GM18502 (cell line): ENCODE measurements at regions not wholly inside any gene's neighbourhood (a gene's known extent, or its start where the extent isn't known, plus 50 kb on each side); places are given as distances from the start of the nearest gene placed in this dataset.

Experiments
- ATAC-seq: cut with Tn5 transposase; IDR thresholded peaks from one replicate; pipeline ENCODE4 v1.9.1; 2021; ENCODE audit warnings: mild to moderate bottlenecking; ENCODE audit not compliant: unreplicated experiment, poor library complexity

DNA sequence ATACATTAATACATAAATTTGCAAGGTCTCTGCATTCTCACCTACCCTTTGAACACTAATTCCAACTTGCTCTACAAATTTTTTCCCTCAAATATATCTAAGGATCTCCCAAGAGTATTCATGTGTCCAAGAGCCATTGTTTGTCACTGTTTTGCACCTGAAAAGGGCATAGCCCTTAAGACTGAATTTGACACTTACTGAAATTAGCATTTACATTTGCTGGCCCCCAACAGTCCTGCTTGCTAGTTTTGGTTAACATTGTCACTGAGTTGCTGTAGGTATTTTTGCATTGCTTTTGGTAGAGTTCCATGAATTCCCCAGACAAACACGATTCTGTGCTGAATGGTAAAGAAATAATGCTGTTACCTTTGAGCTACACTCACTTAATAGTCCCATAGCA lies 57.3 kb downstream of the KCNA4 start:
- ATAC-seq, result no peak

DNA sequence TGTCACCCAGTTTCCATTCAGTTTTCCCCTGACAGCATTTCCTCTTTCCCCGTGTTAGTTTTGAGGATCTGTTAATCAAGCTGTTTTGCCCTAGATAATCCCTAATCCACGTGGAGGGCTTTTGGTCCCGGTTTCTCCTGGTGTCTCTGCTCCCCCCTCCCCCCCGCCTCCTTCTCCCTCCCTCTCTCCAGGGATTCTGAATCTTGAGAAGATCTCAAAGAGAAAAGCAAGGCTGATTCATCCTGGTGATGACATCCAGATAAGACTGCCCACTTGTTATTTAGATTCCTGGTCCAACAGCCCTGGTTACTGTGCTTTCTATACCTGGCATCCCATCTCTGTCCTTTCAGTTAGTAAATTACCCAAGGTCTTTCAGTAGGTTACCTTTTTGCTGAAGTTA lies 59.4 kb downstream of the KCNA4 start:
- ATAC-seq, result no peak

DNA sequence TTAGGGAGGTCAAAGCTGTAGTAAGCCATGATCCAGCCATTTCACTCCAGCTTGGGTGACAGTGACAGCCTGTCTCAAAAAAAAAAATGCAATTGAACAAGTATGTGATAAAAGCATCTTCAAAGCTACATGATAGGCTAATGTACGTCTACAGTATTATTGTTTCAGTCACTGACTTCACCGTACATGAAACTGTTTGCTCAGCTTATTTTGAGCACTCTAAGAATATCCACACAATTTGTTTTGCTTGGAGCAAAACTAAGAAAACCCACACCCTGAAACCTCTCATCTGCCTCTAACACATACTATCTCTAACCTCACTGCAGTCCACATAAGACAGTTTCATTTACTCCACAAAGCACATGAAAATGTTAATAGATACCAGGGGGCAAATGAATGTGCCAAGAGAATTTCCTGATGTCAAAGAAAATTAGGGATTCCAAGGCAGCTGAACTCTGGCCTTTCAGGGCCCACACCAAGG lies 60.7 kb downstream of the KCNA4 start:
- ATAC-seq, result no peak

DNA sequence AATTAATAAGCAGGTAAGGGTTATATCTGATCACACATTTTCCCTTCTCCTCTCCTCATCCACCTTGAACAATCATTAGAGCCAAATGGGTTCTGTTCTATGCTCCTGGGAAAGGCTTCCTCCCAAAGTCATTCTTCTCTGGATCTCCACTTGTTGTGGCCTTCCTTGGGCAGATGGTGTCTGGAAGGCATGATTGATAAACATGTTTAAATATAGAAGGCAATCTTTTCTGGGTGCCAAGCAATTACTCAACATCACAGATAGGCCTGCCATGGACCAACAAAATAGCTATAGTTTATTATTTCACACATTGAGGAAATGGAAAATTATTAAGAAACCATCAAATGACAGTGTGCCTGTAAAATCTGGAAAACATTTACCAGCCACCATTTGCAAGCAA lies 73.5 kb downstream of the KCNA4 start:
- no peak for ATAC-seq

DNA sequence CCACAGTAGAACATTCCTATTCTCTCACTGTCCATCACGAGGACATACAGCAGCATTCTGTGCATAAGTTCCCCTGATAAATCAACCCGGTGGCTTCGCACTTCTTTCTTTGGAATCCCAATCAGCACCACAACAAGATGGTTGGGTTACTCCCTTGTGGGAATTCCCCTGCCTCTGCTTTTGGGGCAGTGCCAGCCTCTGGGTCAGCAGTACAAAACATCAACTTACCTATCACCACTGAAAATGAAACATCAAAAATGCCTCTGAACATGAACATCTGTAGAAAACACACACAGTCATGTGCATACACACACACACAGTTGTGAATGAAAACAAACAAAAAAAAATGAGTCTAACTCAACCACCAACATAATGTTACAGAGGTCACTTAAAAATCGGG lies 79.3 kb downstream of the KCNA4 start:
- ATAC-seq, result no peak

DNA sequence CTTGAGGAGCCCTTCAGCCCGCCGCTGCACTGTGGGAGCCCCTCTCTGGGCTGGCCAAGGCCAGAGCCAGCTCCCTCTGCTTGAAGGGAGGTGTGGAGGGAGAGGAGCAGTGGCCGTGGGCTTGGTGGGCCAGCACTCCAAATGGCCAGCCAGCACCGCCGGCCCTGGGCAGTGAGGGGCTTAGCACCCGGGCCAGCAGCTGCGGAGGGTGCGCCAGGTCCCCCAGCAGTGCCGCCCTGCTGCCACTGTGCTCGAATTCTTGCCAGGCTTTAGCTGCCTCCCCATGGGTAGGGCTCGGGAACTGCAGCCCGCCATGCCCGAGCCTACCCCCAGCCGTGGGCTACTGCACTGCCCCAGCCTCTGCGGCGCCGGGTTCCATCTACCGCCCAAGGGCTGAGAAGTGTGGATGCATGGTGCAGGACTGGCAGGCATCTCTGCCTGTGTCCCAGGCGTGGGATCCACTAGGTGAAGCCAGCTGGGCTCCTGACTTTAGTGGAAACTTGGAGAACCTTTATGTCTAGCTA lies 82.7 kb downstream of the KCNA4 start:
- ATAC-seq, result no peak

DNA sequence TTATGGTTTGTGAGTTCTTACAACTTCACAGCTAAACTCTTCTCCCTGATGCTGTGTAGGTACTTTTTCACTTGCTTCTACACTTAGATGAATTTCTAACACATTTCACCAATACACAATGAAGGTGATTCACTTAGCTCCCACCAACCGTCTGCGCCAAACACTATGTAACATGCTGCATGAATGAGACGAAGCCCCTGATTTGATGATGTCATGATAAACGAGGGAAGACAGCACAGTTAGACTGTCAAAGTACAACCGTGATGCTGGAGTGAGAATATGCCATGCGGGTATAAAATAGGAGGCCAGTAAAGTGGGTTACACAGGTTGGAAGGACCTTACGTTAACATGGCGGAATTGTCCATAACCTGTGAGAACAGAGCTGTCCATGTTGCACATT lies 100.8 kb downstream of the KCNA4 start:
- no peak for ATAC-seq

DNA sequence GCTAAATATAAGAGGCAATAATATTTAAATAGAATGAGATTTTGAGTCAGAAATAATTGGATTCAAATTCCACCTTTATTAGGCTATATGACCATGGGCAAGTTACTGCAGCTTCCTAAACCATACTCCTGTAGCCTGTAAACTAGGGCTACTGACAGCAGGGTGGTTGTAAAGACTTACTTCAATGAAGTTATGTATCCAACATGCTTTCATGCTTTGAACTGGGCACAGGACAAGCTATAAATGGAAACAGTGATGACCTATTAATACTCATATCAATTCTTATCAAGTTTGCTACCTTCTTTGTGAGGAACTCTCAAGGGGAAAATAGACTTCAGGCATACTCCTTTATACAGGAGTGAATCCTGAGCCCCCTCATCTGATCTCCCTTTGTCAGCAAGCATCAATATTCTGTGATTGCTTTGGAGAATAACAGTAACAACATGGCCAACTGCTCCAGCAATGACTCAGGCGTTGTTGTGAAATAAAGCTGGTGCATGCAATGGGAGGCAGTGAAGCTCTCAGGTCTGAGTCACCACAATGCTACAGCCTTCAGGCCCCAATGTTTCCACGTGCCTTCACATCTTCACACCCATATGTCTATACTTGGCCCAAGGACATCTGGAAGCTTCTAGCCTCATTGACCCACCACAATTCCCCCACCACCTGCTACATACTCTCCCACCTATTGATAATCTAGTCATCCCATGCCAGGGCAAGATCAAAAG lies 102.5 kb downstream of the KCNA4 start:
- no peak for ATAC-seq

DNA sequence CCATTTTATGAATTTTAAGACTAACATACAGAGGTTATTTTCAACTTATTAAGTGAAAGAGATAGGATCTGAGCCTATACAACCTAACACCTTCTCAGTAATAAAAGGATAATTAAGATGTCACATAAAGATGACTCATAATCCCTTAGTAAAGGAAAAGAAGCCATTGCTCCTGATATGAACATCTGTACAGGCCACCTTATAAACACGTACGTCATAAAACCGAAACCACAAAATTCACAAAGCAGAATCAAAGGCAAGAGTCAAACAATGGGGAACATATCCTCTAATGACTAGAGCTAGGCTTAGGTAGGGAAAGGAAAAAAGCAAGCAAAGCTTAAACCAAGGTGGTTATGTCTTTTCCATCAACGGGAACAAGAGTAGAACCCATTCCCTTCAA lies 103.5 kb downstream of the KCNA4 start:
- no peak for ATAC-seq

DNA sequence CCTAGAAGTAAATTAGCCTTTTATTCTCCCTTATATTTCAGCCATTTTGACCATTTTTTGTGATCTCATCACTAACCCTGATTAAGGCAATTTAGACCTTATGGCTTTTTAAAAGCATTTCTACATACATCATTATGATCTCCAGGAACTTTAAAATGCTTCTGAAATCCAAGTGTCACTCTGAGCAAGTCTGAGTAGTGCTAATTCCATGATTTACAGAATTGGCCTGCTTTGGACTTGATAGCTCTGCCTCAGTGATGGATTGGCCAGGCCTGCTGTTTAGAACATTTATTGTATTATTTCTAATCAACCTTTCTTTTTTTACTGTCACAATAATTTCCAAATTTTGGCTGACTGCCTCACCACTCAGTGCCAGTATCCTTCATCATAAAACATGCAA lies 116.4 kb downstream of the KCNA4 start:
- ATAC-seq, result no peak

DNA sequence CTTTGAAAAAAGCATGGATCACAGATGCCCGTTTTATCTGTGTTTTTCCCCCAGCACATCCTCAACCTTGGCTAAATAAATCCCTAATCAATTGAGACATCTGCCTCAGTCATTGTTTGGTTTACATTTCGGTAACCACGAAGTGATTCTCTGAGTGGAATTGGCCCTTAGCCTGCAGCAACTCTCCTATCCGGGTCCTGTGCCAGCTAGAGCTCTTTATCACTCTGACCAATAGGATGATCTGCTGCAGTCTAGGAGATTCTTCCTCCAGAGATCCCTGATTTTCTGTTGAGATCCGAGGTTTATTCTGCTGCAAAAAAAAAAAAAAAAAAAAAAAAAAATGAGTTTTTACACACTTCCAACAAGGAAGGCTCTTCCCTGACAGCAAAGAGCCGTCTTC lies 137.3 kb downstream of the KCNA4 start:
- ATAC-seq, result no peak

DNA sequence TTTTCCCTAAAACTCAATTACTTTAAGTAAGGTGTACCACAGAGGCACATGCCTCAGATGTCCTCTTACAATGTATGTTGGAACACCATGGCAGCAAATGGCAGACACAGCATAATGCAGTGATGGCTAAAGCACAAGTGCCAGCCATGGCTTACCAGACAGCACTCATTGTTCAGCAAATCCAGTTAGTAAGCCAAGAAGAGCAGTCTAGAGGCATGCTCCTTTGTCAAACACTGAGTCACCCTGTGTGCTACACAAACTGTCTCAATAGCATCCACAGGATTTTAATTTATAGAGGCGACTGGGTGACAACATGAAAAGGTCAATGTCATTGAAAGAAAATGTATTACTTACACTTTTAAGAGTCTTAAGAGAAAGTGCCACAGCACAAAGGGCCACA lies 140.6 kb downstream of the KCNA4 start:
- ATAC-seq, result no peak

DNA sequence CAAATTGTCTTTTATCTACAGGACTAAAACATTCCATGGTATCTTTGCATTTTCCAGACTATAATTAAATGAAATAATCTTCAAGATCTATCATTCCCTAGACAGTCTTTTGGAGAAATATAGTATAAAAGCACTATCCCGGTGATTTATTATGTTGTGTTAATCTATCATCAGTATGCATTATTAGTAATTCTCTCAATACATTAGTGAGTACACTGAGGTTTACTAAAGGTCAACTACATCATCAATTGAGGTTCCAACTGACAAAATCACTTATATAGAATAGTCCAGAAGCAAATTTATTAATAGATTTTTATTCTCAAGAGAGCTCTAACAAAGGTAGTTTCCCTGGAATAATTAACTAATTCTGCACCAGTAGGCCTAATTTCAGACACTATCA lies 169.6 kb downstream of the KCNA4 start:
- ATAC-seq, result no peak

DNA sequence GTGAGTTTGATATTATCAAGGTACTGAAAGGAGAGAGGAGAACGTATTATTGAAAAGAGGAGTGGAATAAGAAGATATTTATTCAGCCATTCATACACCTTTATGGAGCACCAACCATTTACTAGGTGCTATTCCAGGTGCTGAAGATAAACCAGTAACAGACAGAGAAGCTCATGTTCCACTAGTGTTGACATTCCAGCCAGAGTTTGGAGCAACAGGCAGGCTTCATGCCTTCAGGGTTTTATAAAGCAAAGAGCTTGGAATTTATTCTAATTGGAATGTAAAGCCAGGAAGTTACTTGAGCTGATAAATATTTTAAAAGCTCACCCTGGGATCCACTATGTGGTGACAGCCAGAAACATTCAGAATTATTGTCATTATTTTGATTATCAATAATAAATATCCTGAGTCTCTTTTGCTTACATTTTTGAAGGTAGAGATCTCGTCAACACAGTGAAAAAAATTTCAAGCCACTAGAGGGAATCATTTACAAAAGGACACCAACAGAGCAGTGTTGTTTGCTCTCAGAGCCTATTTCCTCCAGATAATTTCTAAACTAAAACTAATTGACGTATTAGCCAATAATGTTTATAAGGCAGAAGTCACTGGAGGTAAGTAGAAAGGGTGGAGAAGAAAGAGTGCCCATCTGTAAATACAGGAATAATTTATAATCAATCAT lies 172.0 kb downstream of the KCNA4 start:
- ATAC-seq, result no peak

DNA sequence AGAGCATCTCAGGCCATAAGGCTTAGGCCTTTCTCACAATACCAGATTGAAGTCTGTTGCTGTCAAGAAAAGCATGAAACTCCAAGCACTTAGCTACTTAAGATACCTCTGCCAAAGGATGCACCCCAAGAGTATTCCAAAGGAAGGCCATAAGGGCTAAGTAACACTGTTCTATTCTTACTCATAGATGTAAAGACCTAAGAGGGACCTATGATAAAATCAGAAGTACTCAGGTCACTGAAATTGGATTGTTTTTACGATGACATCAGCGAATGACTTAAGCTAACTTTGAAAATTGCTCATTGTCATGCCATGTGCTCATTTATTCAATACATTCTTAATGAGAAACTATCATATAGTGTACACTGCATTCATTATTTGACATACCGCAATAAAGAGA lies 172.8 kb downstream of the KCNA4 start:
- no peak for ATAC-seq

DNA sequence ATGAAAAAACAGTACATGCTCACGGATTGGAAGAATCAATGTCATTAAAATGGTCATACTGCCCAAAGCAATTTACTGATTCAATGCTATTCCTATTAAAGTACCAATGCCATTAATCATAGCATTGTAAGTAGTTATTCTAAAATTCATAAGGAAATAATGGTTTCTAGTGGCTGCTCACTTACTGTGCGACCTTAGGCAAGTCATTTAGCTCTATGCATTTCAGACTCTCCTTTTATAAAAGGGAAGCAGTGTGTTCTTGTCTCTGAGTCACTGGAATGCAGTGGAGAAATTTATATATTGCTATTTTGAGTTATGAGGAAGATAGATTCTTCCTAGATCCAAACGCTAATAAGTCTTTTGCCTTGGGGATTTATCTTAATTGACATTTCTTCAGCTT lies 174.8 kb downstream of the KCNA4 start:
- ATAC-seq, result no peak

DNA sequence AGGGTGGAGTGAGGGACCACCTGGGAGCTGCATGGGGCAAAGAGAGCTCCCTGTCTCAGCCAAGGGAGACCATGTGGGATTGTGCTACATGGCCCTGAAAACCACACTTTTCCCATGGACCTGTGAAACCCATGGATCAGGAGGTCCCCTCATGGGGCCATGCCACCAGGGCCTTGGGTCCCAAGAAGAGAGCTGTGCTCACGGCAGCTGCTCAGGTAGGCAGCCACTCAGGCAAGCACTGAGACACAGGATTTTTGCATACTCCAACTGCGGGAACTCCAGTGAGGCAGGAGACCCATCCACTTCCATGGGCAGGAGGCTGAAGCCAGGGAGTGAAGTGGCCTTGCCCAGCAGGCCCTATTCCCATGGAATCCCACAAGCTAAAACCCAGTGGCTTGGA lies 190.0 kb downstream of the KCNA4 start:
- ATAC-seq, result no peak

DNA sequence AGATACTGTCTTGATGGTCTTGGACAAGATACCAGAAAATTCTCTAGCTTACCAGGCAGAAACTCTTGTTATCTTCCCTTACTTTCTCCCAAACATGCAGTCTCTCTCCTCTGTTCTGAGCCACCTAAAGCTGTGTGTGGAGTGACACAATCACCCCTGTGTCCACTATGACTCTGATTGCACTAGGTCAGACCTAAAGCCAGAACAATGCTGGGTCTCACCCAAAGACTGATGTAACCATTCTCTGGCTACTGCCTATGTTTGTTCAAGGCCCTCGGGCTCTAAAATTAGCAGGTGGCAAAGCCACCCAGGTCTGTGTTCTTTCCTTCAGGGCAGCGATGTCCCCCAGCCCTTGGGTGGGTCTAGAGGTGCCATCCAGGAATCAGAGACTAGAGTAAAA lies 200.5 kb downstream of the KCNA4 start:
- no peak for ATAC-seq

DNA sequence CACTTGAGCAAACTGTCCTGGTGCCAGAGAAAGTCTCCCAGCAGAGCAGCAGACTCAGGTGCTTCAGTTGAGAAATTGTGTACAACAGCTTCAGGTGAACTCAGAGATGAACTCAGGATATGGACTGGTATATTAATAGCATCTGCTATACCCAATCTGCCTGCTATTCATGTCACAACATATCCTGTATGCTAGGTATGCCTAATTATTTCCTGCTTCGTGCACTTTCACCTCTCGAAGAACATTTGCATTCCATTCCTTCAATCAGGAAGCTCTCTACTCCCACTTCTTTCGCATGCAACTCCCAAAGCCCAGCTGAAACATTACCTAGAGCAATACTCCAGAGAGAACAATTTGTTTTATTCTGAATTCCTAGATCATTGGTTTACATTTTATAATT lies 207.7 kb downstream of the KCNA4 start:
- ATAC-seq, result no peak

DNA sequence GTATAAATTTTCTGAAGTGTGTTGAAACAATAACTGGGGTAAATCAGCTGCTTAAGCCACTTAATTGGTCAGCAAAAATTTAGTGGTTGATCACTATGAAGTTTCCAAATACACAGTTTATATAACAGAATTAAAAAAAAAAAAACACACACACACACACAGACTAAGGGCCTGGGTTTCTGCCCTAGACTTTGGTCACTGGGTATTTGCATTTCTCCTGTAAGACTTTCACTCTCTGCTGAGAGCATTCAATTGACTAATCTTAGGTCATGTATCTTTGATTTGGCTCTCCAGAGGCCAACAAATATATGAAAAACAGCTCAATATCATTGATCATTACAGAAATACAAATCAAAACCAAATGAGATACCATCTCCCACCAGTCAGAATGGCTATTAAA lies 214.3 kb downstream of the KCNA4 start:
- no peak for ATAC-seq

DNA sequence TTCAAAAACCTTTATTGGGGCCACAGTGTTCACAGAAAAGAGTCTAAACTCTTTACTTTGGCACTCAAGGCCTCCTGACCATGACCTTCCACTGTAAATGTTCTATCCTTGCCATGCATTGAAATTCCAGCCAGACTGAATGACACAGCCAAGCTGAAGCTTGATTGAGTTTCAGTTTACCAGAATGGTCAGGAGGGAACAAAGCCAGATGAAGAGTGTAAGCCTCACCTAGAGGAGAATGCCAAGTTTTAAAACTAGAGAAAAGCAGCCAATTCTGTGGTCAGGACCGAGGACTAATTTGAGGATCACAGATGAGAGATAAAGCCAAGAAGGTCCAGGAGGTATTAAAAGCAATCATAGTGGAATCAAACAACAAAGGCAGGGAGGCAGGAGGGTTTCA lies 215.3 kb downstream of the KCNA4 start:
- ATAC-seq, result no peak

DNA sequence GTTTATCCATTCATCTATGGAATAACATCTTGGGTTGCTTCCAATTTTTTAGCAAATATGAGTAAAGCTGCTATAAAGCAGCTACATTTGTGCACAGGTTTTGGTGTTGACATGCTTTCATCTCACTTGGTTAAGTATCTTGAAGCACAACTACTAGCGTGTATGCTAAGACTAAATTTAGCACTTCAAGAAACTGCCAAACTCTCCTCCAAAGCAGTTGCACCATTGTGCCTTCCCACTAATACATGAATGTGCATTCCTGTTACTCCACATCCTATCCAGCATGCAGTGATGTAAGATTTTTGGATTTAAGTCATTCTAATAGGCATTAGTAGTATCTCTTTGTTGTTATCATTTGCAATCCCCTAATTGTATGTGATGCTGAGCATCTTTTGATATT lies 230.7 kb downstream of the KCNA4 start:
- ATAC-seq, result no peak
